Panc1 (cell line): ENCODE measurements at regions not wholly inside any gene's neighbourhood (a gene's known extent, or its start where the extent isn't known, plus 50 kb on each side); places are given as distances from the start of the nearest gene placed in this dataset.
"Not testable (repeated sequence)": the region's sequence is repeated elsewhere in the genome, so short reads cannot be mapped to it uniquely, and the experiment has no call there.

ENCODE experiments used
- ATAC-seq: fragments of 200-7000 bp; cut with Tn5 transposase; 2 replicates; pipeline ENCODE4 v1.9.1; 2020; ENCODE audit warnings: mild to moderate bottlenecking, moderate library complexity
- BruUV-seq: library from RNA; stranded (reverse); fragments of 400-500 nt; replicated peaks from 2 replicates; lab custom pipeline; 2021; lab: Mats Ljungman, UMichigan
- CTCF ChIA-PET: fragments of 300-600 bp; sonication (Branson Sonifier 250); formaldehyde crosslinking; loops from one replicate; lab custom pipeline; 2022; ENCODE audit warnings: antibody characterized with exemption; lab: Charles Lee
- POLR2A ChIA-PET: fragments of 300-600 bp; sonication (Branson Sonifier 250); formaldehyde crosslinking; loops from one replicate; lab custom pipeline; 2022; ENCODE audit warnings: antibody characterized with exemption; lab: Charles Lee
- DNase-seq: peaks from one replicate; pipeline ENCODE4 v3.0.0-alpha.2; 2010; ENCODE audit warnings: low read depth, low spot score
- H3K27ac ChIP-seq: 2 replicates; pipeline ENCODE4 v1.5.1; 2011; ENCODE audit warnings: mild to moderate bottlenecking, low read length, inconsistent platforms
- H3K27me3 ChIP-seq: fragments of 200-500 bp; sonication (Bioruptor generic); 2 replicates; pipeline ENCODE4 v1.6.0; 2014; ENCODE audit warnings: low read length, inconsistent platforms; ENCODE audit not compliant: control insufficient read depth, insufficient read depth
- H3K36me3 ChIP-seq: fragments of 200-500 bp; sonication (Bioruptor generic); 2 replicates; pipeline ENCODE4 v1.5.1; 2014; ENCODE audit warnings: inconsistent platforms, mild to moderate bottlenecking, low read length, moderate library complexity; ENCODE audit not compliant: control insufficient read depth, insufficient read depth
- H3K4me1 ChIP-seq: 2 replicates; pipeline ENCODE4 v1.5.1; 2011; ENCODE audit warnings: inconsistent platforms, mild to moderate bottlenecking, low read length, moderate library complexity; ENCODE audit not compliant: control insufficient read depth, insufficient read depth
- H3K4me3 ChIP-seq, 2 experiments: 2 replicates each; pipeline ENCODE4 v1.5.1; 2011 to 2012; ENCODE audit warnings: low read depth in 2 of 2, low read length in 2 of 2, mild to moderate bottlenecking in 2 of 2, inconsistent platforms in 1 of 2, moderate library complexity in 1 of 2
- H3K9me3 ChIP-seq: fragments of 200-500 bp; sonication (Bioruptor generic); 2 replicates; pipeline ENCODE4 v1.5.1; 2014; ENCODE audit warnings: low read depth, mild to moderate bottlenecking, inconsistent platforms, low read length, moderate library complexity; ENCODE audit not compliant: control insufficient read depth, insufficient read depth
- CTCF ChIP-seq: fragments of 450-650 bp; IDR thresholded peaks from 2 replicates; pipeline ENCODE4 v1.5.1; 2017; ENCODE audit warnings: mild to moderate bottlenecking
- POLR2AphosphoS5 ChIP-seq: IDR thresholded peaks from 2 replicates; pipeline ENCODE4 v1.6.1; 2012; ENCODE audit warnings: mild to moderate bottlenecking, low read depth, low read length, moderate library complexity
- REST ChIP-seq, 2 experiments: IDR thresholded peaks; 2 replicates each; pipeline ENCODE4 v1.6.1; 2011 to 2012; ENCODE audit warnings: low read depth in 2 of 2, control low read depth in 1 of 2, low read length in 1 of 2, mild to moderate bottlenecking in 1 of 2, moderate library complexity in 1 of 2; ENCODE audit not compliant: insufficient read depth in 1 of 2
- SIN3A ChIP-seq: IDR thresholded peaks from 2 replicates; pipeline ENCODE4 v1.6.1; 2012; ENCODE audit warnings: low read depth, mild to moderate bottlenecking, low read length, moderate library complexity, borderline replicate concordance; ENCODE audit not compliant: insufficient read depth
- TCF7L2 ChIP-seq: IDR thresholded peaks from 2 replicates; pipeline ENCODE4 v1.6.1; 2011; ENCODE audit warnings: mild to moderate bottlenecking, low read depth, low read length, inconsistent platforms
- in situ Hi-C: cut with HindIII; loops from 2 replicates; pipeline ENCODE4 v1.10.0; 2016; ENCODE audit warnings: low sequenced_read_pairs, low pct_unique_long_range_greater_than_20kb
- intact Hi-C: fragments of 100-400 bp; cut with micrococcal nuclease; formaldehyde crosslinking; loops from one replicate; pipeline ENCODE4 v1.10.0; 2022; ENCODE audit not compliant: unreplicated experiment

- no peak overlapping the region for H3K27ac ChIP-seq
- H3K4me1 ChIP-seq, result no peaks in the 10 kb centered on the region
- ChIA-PET CTCF (no interaction called here), POLR2A (interaction anchor here (0.6 kb wide), 1 partner anchor 164 kb away, joined by 3 read pairs; no protein-coding TSS in a partner anchor)
- BruUV-seq, result no TSS peak
- TF ChIP-seq CTCF, result no peak
- no peak overlapping the region for H3K4me3 ChIP-seq
- no peaks in the 10 kb centered on the region for H3K27me3 ChIP-seq
- no peaks in the 10 kb centered on the region for H3K36me3 ChIP-seq
- ATAC-seq (no peak), DNase-seq (no peak)
- H3K9me3 ChIP-seq, result no peaks in the 10 kb centered on the region
- in situ Hi-C loops, result no loop called here
- intact Hi-C loops, result no loop called here
These were observed 263.2 kb downstream of the CDH7 start for GRCh38 chr18:66013969-66014368.

GRCh38 chr18:66011916-66012315, 261.1 kb downstream of the CDH7 start:
- DNase-seq (no peak), ATAC-seq (no peak)
- H3K4me3 ChIP-seq, result no peak overlapping the region
- CTCF ChIA-PET, result no interaction called here
- in situ Hi-C loops (no loop called here), intact Hi-C loops (no loop called here)
- POLR2A ChIA-PET, result no interaction called here
- TF ChIP-seq POLR2AphosphoS5 (no peak), TCF7L2 (no peak), SIN3A (no peak), REST (IDR thresholded peaks at IDR 0.05; ENCODE audit: insufficient read depth in 1 of 2, low read depth in 2 of 2, low read length in 1 of 2) (no peak)
- H3K9me3 ChIP-seq, result no peaks in the 10 kb centered on the region
- no peaks in the 10 kb centered on the region for H3K36me3 ChIP-seq
- H3K27me3 ChIP-seq, result no peaks in the 10 kb centered on the region
- no peaks in the 10 kb centered on the region for H3K4me1 ChIP-seq
- no peak overlapping the region for H3K27ac ChIP-seq
- BruUV-seq, result no TSS peak

- intact Hi-C loops, result no loop called here
- BruUV-seq, result no TSS peak
- no peak for DNase-seq
- POLR2A ChIA-PET, result no interaction called here
- H3K9me3 ChIP-seq, result no peaks in the 10 kb centered on the region
- no peak for TF ChIP-seq TCF7L2
- no peak for TF ChIP-seq SIN3A
- TF ChIP-seq CTCF, result no peak
- CTCF ChIA-PET, result no interaction called here
- no peak overlapping the region for H3K27ac ChIP-seq
- no peaks in the 10 kb centered on the region for H3K4me1 ChIP-seq
- in situ Hi-C loops, result no loop called here
- no peak overlapping the region for H3K4me3 ChIP-seq
- no peaks in the 10 kb centered on the region for H3K36me3 ChIP-seq
- ATAC-seq, result no peak
- no peaks in the 10 kb centered on the region for H3K27me3 ChIP-seq
These were observed 255.2 kb downstream of the CDH7 start for GRCh38 chr18:66005831-66006588.

- DNase-seq, POLR2A ChIA-PET, CTCF ChIA-PET, H3K27me3 ChIP-seq, H3K9me3 ChIP-seq, ATAC-seq, H3K4me1 ChIP-seq, in situ Hi-C loops, H3K4me3 ChIP-seq, intact Hi-C loops, BruUV-seq, H3K36me3 ChIP-seq, H3K27ac ChIP-seq: not testable (repeated sequence)
These were observed 248.3 kb downstream of the CDH7 start for GRCh38 chr18:65998971-65999700.
